PFSK-1 (cell line): ENCODE measurements at regions not wholly inside any gene's neighbourhood (a gene's known extent, or its start where the extent isn't known, plus 50 kb on each side); places are given as distances from the start of the nearest gene placed in this dataset.

Experiments used
- FOXP2 ChIP-seq: optimal IDR thresholded peaks from 2 replicates; pipeline ENCODE3; 2011; ENCODE audit warnings: borderline replicate concordance, control low read depth, inconsistent platforms; ENCODE audit not compliant: insufficient read depth; ENCODE audit errors: extremely low read length, extremely low read depth
- SIN3A ChIP-seq: IDR thresholded peaks from 2 replicates; pipeline ENCODE4 v1.6.1; 2012; ENCODE audit warnings: mild to moderate bottlenecking, low read length, moderate library complexity, borderline replicate concordance; ENCODE audit not compliant: insufficient read depth

DNA sequence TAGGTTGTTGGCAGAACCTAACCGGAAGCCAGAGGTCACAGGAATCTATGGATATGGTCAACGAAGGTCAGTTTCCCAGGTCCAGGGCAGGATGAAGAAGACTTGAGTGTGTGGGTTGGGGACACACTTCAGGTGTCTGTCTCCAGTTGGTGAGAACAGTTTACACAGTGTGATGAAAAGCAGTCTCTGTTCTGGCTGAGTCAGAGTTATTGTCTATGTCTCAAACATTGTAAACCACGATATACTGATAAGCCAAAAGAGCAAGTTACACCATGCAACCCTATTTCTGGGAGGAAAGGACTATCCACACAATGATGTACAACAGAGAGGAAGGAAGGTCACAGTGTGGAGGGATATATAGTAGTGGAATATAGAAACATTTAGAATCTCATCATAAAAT lies 187.1 kb upstream of the C1QTNF7 start:
- TF ChIP-seq SIN3A (no peak), FOXP2 (no peak)
